Caki2 (cell line): ENCODE measurements at regions not wholly inside any gene's neighbourhood (a gene's known extent, or its start where the extent isn't known, plus 50 kb on each side); places are given as distances from the start of the nearest gene placed in this dataset.
A peak's percentile ranks its signal among the peaks of the same experiment; 100 is the strongest.
"Not testable (repeated sequence)": the region's sequence is repeated elsewhere in the genome, so short reads cannot be mapped to it uniquely, and the experiment has no call there.

Source experiments
- DNase-seq: peaks from one replicate; pipeline ENCODE4 v3.0.0-alpha.2; 2015; ENCODE audit warnings: low read depth
- in situ Hi-C: cut with HindIII; loops from 2 replicates; pipeline ENCODE4 v1.10.0; 2016; ENCODE audit warnings: low sequenced_read_pairs, low pct_unique_long_range_greater_than_20kb, mixed read lengths

GRCh38 chr18:10604182-10604581 is 78.4 kb downstream of the NAPG start:
- DNase-seq = no peak
- in situ Hi-C loops = no loop called here

GRCh38 chr18:10606881-10607280 is 81.1 kb downstream of the NAPG start:
- DNase-seq, in situ Hi-C loops: not testable (repeated sequence)

GRCh38 chr18:10607332-10608248 is 81.8 kb downstream of the NAPG start:
- DNase-seq = not testable (repeated sequence)

GRCh38 chr18:10608450-10608849 is 82.6 kb downstream of the NAPG start:
- DNase-seq, in situ Hi-C loops: not testable (repeated sequence)

More at GRCh38 chr18:10607332-10608248, 81.8 kb downstream of the NAPG start:
- in situ Hi-C loops = not testable (repeated sequence)

GRCh38 chr18:10609046-10609445 is 83.2 kb downstream of the NAPG start:
- in situ Hi-C loops, DNase-seq: not testable (repeated sequence)

- DNase-seq, in situ Hi-C loops: not testable (repeated sequence)
Observed at GRCh38 chr18:10613226-10613625, 87.4 kb downstream of the NAPG start.

GRCh38 chr18:10616714-10617113 is 90.9 kb downstream of the NAPG start:
- peak; percentile 32 for DNase-seq
- in situ Hi-C loops = not testable (repeated sequence)

- in situ Hi-C loops, DNase-seq: not testable (repeated sequence)
Observed at GRCh38 chr18:10618797-10619196, 93.0 kb downstream of the NAPG start.

- in situ Hi-C loops, DNase-seq: not testable (repeated sequence)
Observed at GRCh38 chr18:10619280-10619679, 93.5 kb downstream of the NAPG start.

GRCh38 chr18:10619833-10620232 is 94.0 kb downstream of the NAPG start:
- in situ Hi-C loops, DNase-seq: not testable (repeated sequence)
